ENCODE measurements at regions not wholly inside any gene's neighbourhood (a gene's known extent, or its start where the extent isn't known, plus 50 kb on each side); places are given as distances from the start of the nearest gene placed in this dataset.

DNA sequence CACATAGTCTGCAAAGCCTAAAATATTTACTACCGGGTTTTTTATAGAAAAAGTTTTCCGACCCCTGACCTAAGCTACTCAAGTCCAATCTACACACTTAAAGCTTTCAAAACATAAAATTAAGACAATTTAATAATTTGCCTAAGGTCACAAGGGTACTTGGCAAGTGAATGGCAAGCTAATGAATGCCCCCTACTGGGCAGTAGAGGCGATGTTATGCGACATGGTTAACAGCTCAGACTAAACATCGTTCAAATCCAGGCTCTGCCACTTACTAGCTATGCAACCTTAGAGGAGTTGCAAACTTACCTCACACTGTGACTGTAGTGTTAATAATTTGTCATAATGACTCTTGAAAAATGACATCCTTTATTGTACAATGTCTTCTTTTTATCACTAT is 317.2 kb upstream of the NFIA start:
- intact Hi-C loops (cut with DNase I), result no loop called here
- no peak for TF ChIP-seq POLR2AphosphoS5 (IDR thresholded peaks at IDR 0.05)
- TF ChIP-seq, protein P1, sequence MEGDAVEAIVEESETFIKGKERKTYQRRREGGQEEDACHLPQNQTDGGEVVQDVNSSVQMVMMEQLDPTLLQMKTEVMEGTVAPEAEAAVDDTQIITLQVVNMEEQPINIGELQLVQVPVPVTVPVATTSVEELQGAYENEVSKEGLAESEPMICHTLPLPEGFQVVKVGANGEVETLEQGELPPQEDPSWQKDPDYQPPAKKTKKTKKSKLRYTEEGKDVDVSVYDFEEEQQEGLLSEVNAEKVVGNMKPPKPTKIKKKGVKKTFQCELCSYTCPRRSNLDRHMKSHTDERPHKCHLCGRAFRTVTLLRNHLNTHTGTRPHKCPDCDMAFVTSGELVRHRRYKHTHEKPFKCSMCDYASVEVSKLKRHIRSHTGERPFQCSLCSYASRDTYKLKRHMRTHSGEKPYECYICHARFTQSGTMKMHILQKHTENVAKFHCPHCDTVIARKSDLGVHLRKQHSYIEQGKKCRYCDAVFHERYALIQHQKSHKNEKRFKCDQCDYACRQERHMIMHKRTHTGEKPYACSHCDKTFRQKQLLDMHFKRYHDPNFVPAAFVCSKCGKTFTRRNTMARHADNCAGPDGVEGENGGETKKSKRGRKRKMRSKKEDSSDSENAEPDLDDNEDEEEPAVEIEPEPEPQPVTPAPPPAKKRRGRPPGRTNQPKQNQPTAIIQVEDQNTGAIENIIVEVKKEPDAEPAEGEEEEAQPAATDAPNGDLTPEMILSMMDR (IDR thresholded peaks at IDR 0.05), result peak in 1 of 4 experiments; percentile 21
- no peak for TF ChIP-seq POLR2A (IDR thresholded peaks at IDR 0.05)
- TF ChIP-seq EP300 (IDR thresholded peaks at IDR 0.05), result no peak
- 59 to 64% methylated on average over 5 of the region's 5 CpGs for WGBS, 2 donors

DNA sequence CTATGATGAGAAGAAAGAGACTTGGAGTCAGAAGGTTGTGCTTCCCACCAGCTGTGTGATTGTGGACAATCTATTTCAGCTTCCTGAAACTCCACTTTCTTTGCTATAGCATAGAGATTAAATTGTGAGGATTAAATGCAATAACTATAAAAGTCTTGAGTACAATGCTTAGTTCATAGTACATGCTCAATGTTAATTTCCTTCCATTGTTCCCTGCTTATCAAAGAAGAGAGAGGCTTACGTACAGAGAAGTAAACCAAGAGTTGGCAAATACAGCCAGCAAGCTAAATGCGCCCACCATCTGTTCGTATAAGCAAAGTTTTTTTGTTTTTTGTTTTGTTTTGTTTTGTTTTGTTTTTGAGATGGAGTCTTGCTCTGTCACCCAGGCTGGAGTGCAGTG is 317.9 kb upstream of the NFIA start:
- intact Hi-C loops (cut with DNase I), result no loop called here
- Histone ChIP-seq H3K4me1 (peaks cover 0 to 6% (median 2%) of the 10 kb centered on the region in 4 donors), H3K27ac (no peak overlapping the region), H3K4me3 (no peak overlapping the region), H3K9me3 (no peaks in the 10 kb centered on the region), H3K36me3 (no peaks in the 10 kb centered on the region), H3K27me3 (no peaks in the 10 kb centered on the region)
- no peak for DNase-seq
- 41 to 78% methylated on average over 3 of the region's 3 CpGs for WGBS, 2 donors
- no peak for TF ChIP-seq EP300 (IDR thresholded peaks at IDR 0.05)
- TF ChIP-seq, protein P1 (IDR thresholded peaks at IDR 0.05), result no peak

More for the DNA sequence above, 317.2 kb upstream of the NFIA start:
- no peaks in the 10 kb centered on the region for H3K36me3 ChIP-seq
- no peaks in the 10 kb centered on the region for H3K9me3 ChIP-seq
- H3K4me3 ChIP-seq, result no peak overlapping the region
- no peak overlapping the region for H3K27ac ChIP-seq
- no peak for DNase-seq
- H3K27me3 ChIP-seq, result no peaks in the 10 kb centered on the region
- H3K4me1 ChIP-seq, result peaks cover 0 to 6% (median 2%) of the 10 kb centered on the region in 4 donors

DNA sequence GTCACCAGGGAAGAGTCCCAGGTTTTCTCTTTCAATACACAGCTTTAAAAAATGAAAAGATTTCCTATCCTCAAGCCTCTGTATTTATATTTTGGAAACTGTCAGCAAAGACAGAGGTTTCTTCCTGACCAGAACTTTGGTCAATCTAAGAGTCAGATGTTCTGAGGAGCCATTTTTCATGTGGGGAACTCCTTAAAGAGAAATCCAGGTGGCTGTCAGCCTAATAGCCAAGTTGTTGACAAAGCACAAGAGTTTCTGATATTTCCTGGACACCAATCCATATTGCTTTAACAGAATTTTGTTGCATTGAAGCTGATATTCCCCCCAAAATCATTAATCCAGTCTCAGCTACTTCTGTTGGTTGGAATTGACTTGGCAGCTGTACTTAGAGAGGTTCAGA is 318.6 kb upstream of the NFIA start:
- Histone ChIP-seq H3K27me3 (no peaks in the 10 kb centered on the region), H3K9me3 (no peaks in the 10 kb centered on the region), H3K27ac (no peak overlapping the region), H3K36me3 (no peaks in the 10 kb centered on the region), H3K4me1 (peaks cover 0 to 6% (median 2%) of the 10 kb centered on the region in 4 donors), H3K4me3 (no peak overlapping the region)
- intact Hi-C loops (cut with DNase I), result no loop called here
- TF ChIP-seq EP300 (IDR thresholded peaks at IDR 0.05) (no peak), POLR2A (IDR thresholded peaks at IDR 0.05) (no peak), POLR2AphosphoS5 (IDR thresholded peaks at IDR 0.05) (no peak)
- TF ChIP-seq, protein P1 (IDR thresholded peaks at IDR 0.05), result no peak
- DNase-seq, result no peak

DNA sequence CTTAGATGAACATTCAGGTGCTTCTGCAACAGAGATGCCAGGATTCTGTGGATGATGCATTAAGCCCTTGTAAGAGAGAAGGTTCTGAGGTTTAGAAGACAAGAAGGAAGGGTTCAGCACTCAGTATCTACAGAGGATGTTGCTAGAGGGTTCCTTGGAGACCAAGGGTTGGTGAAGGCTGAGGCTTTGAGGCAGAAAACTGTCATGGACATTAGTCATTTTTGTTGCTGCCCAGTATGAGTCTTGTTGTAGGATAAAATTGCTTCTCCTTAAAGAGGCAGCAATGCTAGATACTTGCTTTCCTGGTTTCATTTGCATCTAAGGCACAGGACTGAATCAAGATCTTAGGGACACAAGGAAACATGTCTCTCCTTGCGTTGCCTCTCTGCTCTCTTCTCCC is 319.4 kb upstream of the NFIA start:
- H3K4me3 ChIP-seq, result no peak overlapping the region
- no peak for TF ChIP-seq POLR2A (IDR thresholded peaks at IDR 0.05)
- no peak overlapping the region for H3K27ac ChIP-seq
- intact Hi-C loops (cut with DNase I), result no loop called here
- no peak for DNase-seq
- no peaks in the 10 kb centered on the region for H3K27me3 ChIP-seq
- H3K36me3 ChIP-seq, result no peaks in the 10 kb centered on the region
- WGBS, 2 donors, result 90 to 92% methylated on average over 1 of the region's 1 CpG
- peaks cover 0 to 6% (median 2%) of the 10 kb centered on the region in 4 donors for H3K4me1 ChIP-seq
- H3K9me3 ChIP-seq, result no peaks in the 10 kb centered on the region

DNA sequence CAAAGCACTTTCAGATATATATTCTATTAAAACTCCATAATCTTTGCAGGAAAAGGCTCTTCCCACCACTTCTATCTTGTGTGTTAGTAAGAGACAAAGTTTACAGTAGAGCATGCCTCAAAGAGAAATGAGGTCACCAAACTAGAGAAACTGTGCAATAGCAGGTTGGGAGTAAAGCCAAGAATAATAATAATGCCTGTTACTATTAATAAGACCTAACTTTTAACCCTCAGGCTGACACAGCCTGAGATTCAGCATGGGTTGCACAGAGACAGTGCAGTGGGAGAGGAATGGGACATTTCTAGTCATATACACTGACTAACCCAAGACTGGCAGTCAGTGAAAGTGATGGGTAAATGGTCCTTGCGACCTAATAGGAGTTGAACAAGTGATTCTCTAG is 320.2 kb upstream of the NFIA start:
- H3K9me3 ChIP-seq, result no peaks in the 10 kb centered on the region
- TF ChIP-seq, protein P1 (IDR thresholded peaks at IDR 0.05), result no peak
- TF ChIP-seq POLR2A (IDR thresholded peaks at IDR 0.05) (no peak), EP300 (IDR thresholded peaks at IDR 0.05) (no peak), POLR2AphosphoS5 (IDR thresholded peaks at IDR 0.05) (no peak)
- no peak overlapping the region for H3K27ac ChIP-seq
- 86 to 95% methylated on average over 1 of the region's 1 CpG for WGBS, 2 donors
- H3K27me3 ChIP-seq, result no peaks in the 10 kb centered on the region
- no peak for DNase-seq
- intact Hi-C loops (cut with DNase I), result no loop called here
- peaks cover 0 to 6% (median 2%) of the 10 kb centered on the region in 4 donors for H3K4me1 ChIP-seq
- no peak overlapping the region for H3K4me3 ChIP-seq
- H3K36me3 ChIP-seq, result no peaks in the 10 kb centered on the region
